ENCODE measurements at regions not wholly inside any gene's neighbourhood (a gene's known extent, or its start where the extent isn't known, plus 50 kb on each side); places are given as distances from the start of the nearest gene placed in this dataset.

GRCh38 chr5:15168358-15168757 is 296.8 kb upstream of the ANKH start:
- no peaks in the 10 kb centered on the region for H4K20me1 ChIP-seq (ENCODE audit: insufficient read depth)
- no peak overlapping the region for H3K4me3 ChIP-seq (ENCODE audit: low read depth in 2 of 2, low read length in 1 of 2)
- no peaks in the 10 kb centered on the region for H3F3A ChIP-seq (replicated peaks; ENCODE audit: insufficient read depth)
- no peak overlapping the region for H3K9ac ChIP-seq
- ChIA-PET CTCF (interaction anchor here (0.8 to 2.0 kb wide), 5 partner anchors 8 to 622 kb away, joined by 3 to 6 read pairs (median 4); no protein-coding TSS in a partner anchor), POLR2A (no interaction called here)
- peak overlapping the region in 1 of 2 experiments; percentile 94; a peak in 2 of 4 replicates for H3K27ac ChIP-seq (ENCODE audit: low read depth in 2 of 2, low read length in 1 of 2)
- 29% methylated on average over 2 of the region's 2 CpGs for WGBS (ENCODE audit: low lambda C conversion rate)
- H3K36me3 ChIP-seq (replicated peaks in 1 of 2; ENCODE audit: control insufficient read depth in 1 of 2, insufficient read depth in 2 of 2, low read length in 1 of 2) = no peaks in the 10 kb centered on the region
- peak; percentile 9 for DNase-seq
- TF ChIP-seq PBX3 (IDR thresholded peaks at IDR 0.05) (no peak), ELF1 (IDR thresholded peaks at IDR 0.05) (no peak), EP300 (IDR thresholded peaks at IDR 0.05; ENCODE audit: borderline replicate concordance in 1 of 2, low read depth in 1 of 2, low read length in 1 of 2) (peak in 1 of 2 experiments; percentile 42; a peak in 2 of 4 replicates), YY1 (IDR thresholded peaks at IDR 0.05; ENCODE audit: low read depth) (no peak), MXI1 (IDR thresholded peaks at IDR 0.05; ENCODE audit: low read depth, low read length) (no peak), SIN3A (IDR thresholded peaks at IDR 0.05; ENCODE audit: borderline replicate concordance, low read depth, low read length) (no peak), GATA2 (CRISPR knock-in tag; IDR thresholded peaks at IDR 0.05) (peak; percentile 78), IRF3 (IDR thresholded peaks at IDR 0.05; ENCODE audit: low read depth, low read length) (no peak), TCF12 (IDR thresholded peaks at IDR 0.05) (no peak), JUND (IDR thresholded peaks at IDR 0.05) (no peak), MEF2A (IDR thresholded peaks at IDR 0.05; ENCODE audit: borderline replicate concordance, low read depth) (no peak)
- H3K9me2 ChIP-seq = no peaks in the 10 kb centered on the region
- no peaks in the 10 kb centered on the region for H3K9me3 ChIP-seq
- no peaks in the 10 kb centered on the region for H3K79me2 ChIP-seq (ENCODE audit: insufficient read depth)
- H3K4me2 ChIP-seq = no peak overlapping the region
- H3K4me1 ChIP-seq (ENCODE audit: control insufficient read depth in 1 of 2, insufficient read depth in 2 of 2, low read depth in 1 of 2, low read length in 1 of 2) = peaks cover 0 to 9% of the 10 kb centered on the region in 2 experiments; a peak in 2 of 4 replicates
- no peak overlapping the region for H2AFZ ChIP-seq (ENCODE audit: low read depth)
- no peaks in the 10 kb centered on the region for H3K27me3 ChIP-seq (ENCODE audit: insufficient read depth)

GRCh38 chr5:15160091-15160490 is 288.5 kb upstream of the ANKH start:
- ChIA-PET CTCF (interaction anchor here (1.2 kb wide), 1 partner anchor 9 kb away, joined by 4 read pairs; no protein-coding TSS in a partner anchor), POLR2A (no interaction called here)
- no peaks in the 10 kb centered on the region for H3K36me3 ChIP-seq (replicated peaks in 1 of 2; ENCODE audit: control insufficient read depth in 1 of 2, insufficient read depth in 2 of 2, low read length in 1 of 2)
- H2AFZ ChIP-seq (ENCODE audit: low read depth) = no peak overlapping the region
- H3F3A ChIP-seq (replicated peaks; ENCODE audit: insufficient read depth) = no peaks in the 10 kb centered on the region
- no peaks in the 10 kb centered on the region for H3K27me3 ChIP-seq (ENCODE audit: insufficient read depth)
- no peak overlapping the region for H3K27ac ChIP-seq (ENCODE audit: low read depth in 2 of 2, low read length in 1 of 2)
- WGBS (ENCODE audit: low lambda C conversion rate) = 17% methylated on average over 2 of the region's 2 CpGs
- no peak overlapping the region for H3K9ac ChIP-seq
- TF ChIP-seq SMC3 (IDR thresholded peaks at IDR 0.05; ENCODE audit: low read depth, low read length) (no peak), MEF2A (IDR thresholded peaks at IDR 0.05; ENCODE audit: borderline replicate concordance, low read depth) (no peak), EZH2phosphoT487 (IDR thresholded peaks at IDR 0.05; ENCODE audit: borderline replicate concordance, low read depth) (no peak), EP300 (IDR thresholded peaks at IDR 0.05; ENCODE audit: borderline replicate concordance in 1 of 2, low read depth in 1 of 2, low read length in 1 of 2) (no peak), RFX5 (IDR thresholded peaks at IDR 0.05; ENCODE audit: low read length) (no peak), TCF12 (IDR thresholded peaks at IDR 0.05) (no peak), ELF1 (IDR thresholded peaks at IDR 0.05) (no peak), USF2 (IDR thresholded peaks at IDR 0.05; ENCODE audit: borderline replicate concordance, low read depth, low read length) (no peak), MAX (IDR thresholded peaks at IDR 0.05; ENCODE audit: low read depth) (no peak), FOXJ3 (CRISPR knock-in tag; IDR thresholded peaks at IDR 0.05) (no peak), POLR2AphosphoS5 (IDR thresholded peaks at IDR 0.05; ENCODE audit: low read depth, low read length) (no peak), CTCF (IDR thresholded peaks at IDR 0.05) (no peak), IRF3 (IDR thresholded peaks at IDR 0.05; ENCODE audit: low read depth, low read length) (no peak)
- no peaks in the 10 kb centered on the region for H4K20me1 ChIP-seq (ENCODE audit: insufficient read depth)
- no peaks in the 10 kb centered on the region for H3K79me2 ChIP-seq (ENCODE audit: insufficient read depth)
- H3K4me3 ChIP-seq (ENCODE audit: low read depth in 2 of 2, low read length in 1 of 2) = no peak overlapping the region
- H3K9me3 ChIP-seq = no peaks in the 10 kb centered on the region
- DNase-seq = no peak
- H3K9me2 ChIP-seq = no peaks in the 10 kb centered on the region
- H3K4me1 ChIP-seq (ENCODE audit: control insufficient read depth in 1 of 2, insufficient read depth in 2 of 2, low read depth in 1 of 2, low read length in 1 of 2) = no peaks in the 10 kb centered on the region
- H3K4me2 ChIP-seq = no peak overlapping the region

Measured in SK-N-SH (cell line).